Stimulated activated CD4-positive, alpha-beta T cell treated with anti-CD3 and anti-CD28 coated beads, Interleukin-1b, Interleukin-23, amount 100 ng/mL, for 4 hours (primary cell): ENCODE measurements at regions not wholly inside any gene's neighbourhood (a gene's known extent, or its start where the extent isn't known, plus 50 kb on each side); places are given as distances from the start of the nearest gene placed in this dataset.
"Not testable (repeated sequence)": the region's sequence is repeated elsewhere in the genome, so short reads cannot be mapped to it uniquely, and the experiment has no call there.

Source experiments
- DNase-seq, 2 donors: peaks; one replicate each; pipeline ENCODE4 v3.0.0-alpha.2; 2020; ENCODE audit warnings: low read depth in 2 of 2

GRCh38 chr22:48071305-48071704, 1308.9 kb downstream of the TBC1D22A start:
- DNase-seq, result no peak

DNA sequence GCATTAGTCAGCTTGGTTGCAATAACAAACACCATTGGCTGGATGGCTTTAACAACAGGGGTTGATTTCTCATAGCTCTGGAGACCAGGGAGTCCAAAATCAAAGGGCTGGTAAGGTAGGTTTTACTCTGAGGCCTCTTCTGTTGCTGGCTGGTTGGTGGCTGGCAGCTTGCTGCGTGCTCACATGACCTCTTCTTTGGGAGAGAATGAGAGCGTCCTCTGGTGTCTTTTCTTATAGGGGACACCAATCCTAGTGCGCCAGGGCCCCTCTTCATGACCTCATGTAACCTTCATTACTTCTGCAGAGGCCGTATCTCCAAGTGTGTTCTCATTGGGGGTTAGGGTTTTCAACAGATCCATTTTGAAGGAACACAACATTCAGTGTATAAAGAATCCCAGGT, 1308.3 kb downstream of the TBC1D22A start:
- DNase-seq, result no peak

DNA sequence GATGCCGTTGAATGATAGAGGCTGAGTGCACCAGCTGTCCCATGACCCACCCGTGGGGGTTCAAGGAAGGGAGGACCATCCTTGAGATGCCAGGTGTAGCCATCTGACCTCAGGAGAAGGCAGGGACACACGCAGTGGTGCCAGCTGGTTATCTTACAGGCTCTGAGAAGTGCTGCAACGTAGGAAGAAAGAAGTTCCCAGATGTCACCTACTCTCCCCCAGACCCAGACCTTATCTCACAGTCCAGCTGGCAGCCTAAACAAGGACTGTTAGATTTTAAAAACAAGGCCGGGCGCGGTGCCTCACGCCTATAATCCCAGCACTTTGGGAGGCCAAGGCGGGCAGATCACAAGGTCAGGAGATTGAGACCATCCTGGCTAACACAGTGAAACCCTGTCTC, 1307.6 kb downstream of the TBC1D22A start:
- DNase-seq, result no peak

DNA sequence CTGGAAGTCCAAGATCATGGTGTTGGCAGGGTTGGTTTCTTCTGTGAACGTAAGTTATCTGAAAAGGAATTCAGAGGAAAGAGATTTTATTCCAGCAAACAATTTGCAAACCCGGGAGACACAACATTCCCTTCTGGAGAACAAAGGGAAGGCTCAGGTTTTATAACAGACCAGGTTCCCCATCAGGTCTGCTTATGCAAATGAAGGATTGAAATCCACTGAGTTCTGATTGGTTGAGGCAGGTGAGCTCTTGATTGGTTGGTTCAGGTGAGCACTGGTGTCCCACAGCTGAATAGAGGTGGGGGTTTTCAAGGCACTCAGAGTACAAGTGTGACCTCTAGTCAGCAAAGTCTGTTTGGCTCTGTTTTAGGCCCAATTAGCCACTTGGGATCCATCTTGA, 1306.8 kb downstream of the TBC1D22A start:
- DNase-seq, result no peak

- DNase-seq, result no peak
Observed at GRCh38 chr22:48068323-48068885, 1306.0 kb downstream of the TBC1D22A start.

DNA sequence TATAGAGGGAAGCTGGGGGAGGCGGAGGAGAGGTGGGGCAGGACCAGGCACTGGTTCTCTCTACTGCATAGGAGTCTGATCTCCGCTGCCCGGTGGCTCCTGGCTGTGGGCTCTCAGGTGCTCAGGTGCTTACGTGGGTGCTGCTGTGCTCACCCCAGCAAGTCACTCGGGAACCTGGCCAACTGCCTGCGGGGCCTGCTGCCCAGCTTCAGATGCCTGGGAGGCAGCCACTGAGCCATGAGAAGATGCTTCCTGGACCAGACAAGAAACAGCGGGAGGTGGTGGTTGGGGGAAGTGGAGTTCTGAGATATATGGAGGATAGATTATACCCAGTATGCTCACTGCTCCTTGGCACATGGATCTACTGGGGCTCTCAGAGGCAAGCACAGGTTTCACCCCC, 1303.4 kb downstream of the TBC1D22A start:
- DNase-seq, result no peak

DNA sequence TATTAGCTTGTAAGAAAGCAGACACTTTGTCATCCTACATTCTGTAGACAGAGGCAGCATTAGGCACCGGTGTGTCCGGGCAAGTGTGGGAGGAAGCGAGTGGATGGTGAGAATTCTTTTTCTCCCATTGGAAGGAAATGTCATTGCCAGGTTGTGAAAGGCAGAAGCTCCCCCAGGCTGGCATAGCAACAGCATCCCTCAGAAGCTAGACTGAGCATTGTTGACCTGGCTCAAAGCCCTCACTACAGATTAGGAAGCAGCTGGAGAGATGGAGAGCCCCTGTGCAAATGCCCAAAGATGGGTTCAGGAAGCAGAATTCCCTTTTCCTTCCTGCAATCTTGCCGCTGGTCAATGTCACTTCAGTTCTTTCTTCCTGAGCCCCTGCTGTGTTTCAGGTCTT, 1299.3 kb downstream of the TBC1D22A start:
- DNase-seq, result no peak

- no peak for DNase-seq
Observed at GRCh38 chr22:48060266-48060665, 1297.8 kb downstream of the TBC1D22A start.

DNA sequence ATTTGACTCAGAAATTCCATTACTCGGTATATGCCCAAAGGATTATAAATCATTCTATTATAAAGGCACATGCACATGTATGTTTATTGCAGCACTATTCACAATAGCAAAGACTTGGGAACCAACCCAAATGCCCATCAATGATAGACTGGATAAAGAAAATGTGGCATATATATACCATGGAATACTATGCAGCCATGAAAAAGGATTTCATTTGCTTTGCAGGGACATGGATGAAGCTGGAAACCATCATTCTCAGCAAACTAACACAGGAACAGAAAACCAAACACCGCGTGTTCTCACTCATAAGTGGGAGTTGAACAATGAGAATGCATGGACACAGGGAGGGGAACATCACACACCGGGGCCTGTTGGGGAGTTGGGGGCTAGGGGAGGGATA, 1297.1 kb downstream of the TBC1D22A start:
- DNase-seq, result not testable (repeated sequence)

- DNase-seq, result no peak
Observed at GRCh38 chr22:48057116-48057835, 1294.8 kb downstream of the TBC1D22A start.

- DNase-seq, result no peak
Observed at GRCh38 chr22:48055827-48056226, 1293.4 kb downstream of the TBC1D22A start.

DNA sequence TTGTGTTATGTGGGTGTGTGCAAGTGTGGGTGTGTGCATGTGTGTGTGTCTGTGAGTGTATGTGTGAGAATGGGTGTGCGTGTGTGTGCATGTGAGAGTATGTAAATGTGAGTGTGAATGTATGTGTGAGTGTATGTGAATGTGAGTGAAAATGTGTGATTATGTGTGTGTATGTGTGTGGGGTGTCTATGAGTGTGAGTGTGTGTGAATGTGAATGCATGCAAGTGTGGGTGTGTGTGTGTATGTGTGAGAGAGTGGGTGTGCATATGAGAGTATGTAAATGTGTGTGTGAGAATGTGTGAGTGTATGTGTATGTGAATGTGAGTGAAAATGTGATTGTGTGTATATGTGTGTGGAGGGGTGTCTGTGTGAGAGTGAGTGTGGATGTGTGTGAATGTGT, 1292.7 kb downstream of the TBC1D22A start:
- DNase-seq, result no peak

GRCh38 chr22:48054596-48054995, 1292.1 kb downstream of the TBC1D22A start:
- DNase-seq, result no peak

GRCh38 chr22:48053973-48054372, 1291.5 kb downstream of the TBC1D22A start:
- DNase-seq, result no peak

DNA sequence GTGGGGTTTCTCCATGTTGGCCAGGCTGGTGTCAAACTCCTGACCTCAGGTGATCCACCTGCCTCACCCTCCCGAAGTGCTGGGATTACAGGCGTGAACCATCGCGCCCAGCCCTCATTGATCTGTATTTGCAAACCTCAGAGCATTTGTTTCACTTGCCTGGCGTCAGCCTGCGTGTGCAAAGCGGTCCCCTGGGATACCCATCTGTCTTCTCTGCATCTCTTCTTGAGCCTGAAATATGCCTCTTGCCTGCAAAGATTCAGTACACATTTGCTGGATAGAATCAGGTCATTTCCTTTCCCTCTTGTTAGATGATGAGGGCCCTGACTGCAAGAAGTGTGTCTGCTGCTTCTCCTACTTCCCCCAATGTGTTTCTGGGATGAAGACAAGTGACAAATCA, 1291.0 kb downstream of the TBC1D22A start:
- DNase-seq, result no peak

DNA sequence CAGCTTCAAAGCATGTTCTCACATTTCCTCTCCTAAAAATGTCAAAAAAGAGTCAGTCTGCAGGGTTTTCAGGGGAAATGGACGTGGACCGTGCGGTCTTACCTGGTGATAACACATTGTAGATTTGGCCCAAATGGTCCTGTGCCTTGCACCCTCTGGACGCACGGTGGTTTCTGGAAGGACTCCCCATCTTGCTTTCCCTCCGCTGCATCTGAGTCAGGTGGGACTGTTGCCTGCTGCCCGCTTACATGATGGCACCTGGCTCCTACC, 1290.1 kb downstream of the TBC1D22A start:
- DNase-seq, result no peak

DNA sequence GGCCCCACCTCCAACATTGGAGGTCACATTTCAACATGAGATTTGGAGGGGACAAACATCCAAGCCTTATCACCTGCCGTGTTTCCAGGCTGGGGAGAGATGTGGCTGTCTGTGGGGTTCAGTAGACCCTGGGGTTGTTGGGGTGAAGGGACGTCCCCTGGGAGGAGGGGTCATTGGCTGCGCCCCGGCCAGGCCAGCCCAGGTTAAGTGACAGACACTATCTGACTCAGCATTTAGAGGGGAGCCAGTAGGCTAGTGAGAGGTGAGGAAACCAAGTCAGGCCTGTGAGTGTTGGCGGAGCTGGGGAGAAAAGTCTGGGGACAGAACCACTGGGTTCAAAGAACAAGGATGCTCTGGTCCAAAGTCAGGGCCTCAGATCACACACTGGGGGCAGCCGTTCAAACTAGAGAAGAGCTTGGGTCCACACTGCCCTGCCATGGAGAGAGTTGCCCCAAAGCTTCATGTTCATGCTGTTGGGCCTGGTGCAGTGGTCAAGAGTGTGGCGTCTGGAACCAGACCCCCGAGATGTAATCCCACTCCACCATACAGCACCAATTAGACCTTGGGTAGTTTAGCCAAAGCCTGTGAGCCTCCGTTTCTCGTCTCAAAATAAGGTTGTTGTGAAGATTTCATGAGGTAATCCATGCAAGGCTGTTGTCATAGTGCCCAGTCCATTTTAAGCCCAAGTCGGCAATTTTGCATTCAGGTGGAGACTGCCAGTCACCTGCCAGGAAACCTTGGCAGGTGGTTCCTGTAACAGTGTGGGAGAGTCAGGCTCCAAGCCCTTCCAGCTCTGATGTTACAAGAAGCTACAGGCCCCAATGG, 1289.6 kb downstream of the TBC1D22A start:
- no peak for DNase-seq

DNA sequence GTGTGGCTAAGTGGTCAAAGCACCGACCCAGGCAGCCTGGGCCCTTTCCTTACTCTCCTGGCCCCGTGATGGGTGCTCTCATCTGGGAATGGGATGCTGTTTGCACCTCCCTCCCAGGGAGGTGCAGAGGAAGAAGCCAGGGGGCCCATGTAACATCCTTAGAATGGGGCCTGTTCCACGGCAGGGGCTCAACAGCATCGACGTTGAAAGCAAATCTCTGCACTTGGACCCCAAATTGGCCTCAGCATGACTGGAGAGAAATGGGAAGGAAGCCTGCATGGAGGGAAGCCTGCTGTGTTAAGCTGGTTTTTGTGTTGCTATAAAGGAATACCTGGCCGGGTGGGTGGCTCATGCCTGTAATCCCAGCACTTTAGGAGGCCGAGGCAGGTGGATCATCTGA, 1288.4 kb downstream of the TBC1D22A start:
- no peak for DNase-seq

DNA sequence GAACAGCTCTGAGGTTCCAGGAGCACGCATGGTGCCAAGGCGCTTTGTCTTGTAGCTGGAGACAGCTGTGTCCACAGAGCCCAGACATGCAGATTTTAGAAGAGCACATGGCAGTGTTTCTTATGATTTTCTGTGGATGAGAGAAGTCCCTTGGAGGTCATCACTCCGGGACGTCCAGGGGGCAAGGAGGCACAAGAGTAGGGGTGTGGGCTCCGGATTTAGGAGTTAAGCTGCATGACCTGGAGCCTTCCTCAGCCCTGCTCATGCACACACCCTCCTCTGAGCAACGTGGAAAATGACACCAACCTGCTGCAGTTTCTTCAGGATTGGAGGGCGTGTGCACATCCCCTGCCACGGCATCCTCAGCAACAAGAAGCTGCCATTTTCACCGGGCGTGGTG, 1286.7 kb downstream of the TBC1D22A start:
- DNase-seq, result no peak

DNA sequence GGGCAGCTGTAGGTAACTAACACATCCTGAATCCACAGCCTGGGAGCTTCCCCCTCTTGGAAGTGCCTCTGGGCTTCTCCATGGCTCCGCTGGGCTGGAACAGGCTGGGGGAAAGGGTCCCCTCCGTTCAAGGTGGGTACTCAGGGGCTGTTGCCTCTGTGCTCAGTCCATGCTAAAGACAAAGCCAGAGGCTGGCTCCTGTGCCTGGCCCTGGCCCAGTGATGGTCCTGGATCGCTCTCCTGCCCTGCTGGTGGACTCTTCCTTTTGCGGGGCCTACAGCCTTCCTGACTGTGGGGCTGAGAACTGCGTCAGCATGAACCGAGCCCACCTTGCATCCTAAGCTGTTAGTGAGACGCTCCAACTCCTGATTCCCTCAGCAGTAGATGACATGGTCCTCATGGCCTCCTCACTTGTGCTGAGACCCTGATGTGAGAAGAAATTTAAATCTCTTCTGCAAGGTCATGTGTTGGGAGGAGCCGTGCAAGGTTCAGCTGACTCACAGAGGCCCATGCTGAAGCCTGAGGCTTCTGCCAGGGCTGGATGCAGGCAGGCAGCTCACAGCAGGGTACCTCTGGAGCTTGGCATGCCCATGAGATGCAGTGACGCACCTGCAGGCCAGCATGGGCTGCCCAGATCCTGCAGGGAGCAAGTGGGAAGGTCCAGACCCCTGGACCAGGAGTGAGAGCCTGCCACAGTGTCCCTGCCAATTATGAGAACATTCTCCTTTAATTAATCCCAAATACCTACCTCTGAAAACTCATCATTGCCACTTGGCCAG, 1285.5 kb downstream of the TBC1D22A start:
- DNase-seq, result no peak

GRCh38 chr22:48045369-48045768, 1282.9 kb downstream of the TBC1D22A start:
- DNase-seq, result no peak

DNA sequence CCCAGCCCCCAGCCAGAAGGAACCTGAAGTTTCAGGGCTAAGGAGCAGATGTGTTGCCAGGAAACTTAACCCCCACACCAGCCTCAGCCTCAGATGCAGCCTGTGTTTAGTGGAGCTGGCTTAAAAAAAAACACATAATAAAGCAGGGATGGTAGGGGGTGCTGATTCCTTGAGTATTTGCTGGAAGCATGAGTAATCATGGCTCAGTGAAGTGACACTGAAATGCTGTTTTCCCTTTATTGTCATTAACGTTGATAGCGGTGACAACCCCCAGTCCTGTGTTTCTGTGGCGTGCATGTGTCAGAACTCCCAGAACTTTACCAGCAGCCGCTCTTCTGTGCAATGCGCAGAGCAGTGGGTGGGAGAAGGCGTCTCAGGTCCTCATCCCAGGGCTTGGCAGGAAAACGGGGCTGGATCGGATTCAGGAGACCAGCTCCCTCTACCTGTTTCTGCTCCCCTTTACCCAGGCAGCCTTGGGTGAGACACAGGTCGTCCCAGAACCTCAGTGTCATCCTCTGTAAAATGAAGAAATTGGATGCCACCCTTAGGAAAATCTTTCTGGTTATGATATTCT, 1282.1 kb downstream of the TBC1D22A start:
- no peak for DNase-seq
